H1 (cell line): ENCODE measurements at regions not wholly inside any gene's neighbourhood (a gene's known extent, or its start where the extent isn't known, plus 50 kb on each side); places are given as distances from the start of the nearest gene placed in this dataset.

ENCODE experiments used
- CTCF ChIA-PET: fragments of 300-600 bp; sonication (Branson Sonifier 250); formaldehyde crosslinking; loops from one replicate; lab custom pipeline; 2021; ENCODE audit not compliant: partially characterized antibody; lab: Charles Lee
- POLR2A ChIA-PET: fragments of 300-600 bp; sonication (Branson Sonifier 250); formaldehyde crosslinking; loops from one replicate; lab custom pipeline; 2021; ENCODE audit warnings: inconsistent platforms; ENCODE audit not compliant: partially characterized antibody; lab: Charles Lee
- DNase-seq, 2 experiments: peaks; one replicate each; pipeline versions ENCODE4 v3.0.0 to v3.0.0-alpha.2; 2010 to 2022; ENCODE audit warnings: low spot score in 2 of 2, low read depth in 1 of 2, mixed read lengths in 1 of 2
- FAIRE-seq: peaks from 2 replicates; lab custom pipeline; 2011; peaks lifted over from hg19 to GRCh38; lab: Jason Lieb, UNC
- H2AFZ ChIP-seq: 2 replicates; pipeline ENCODE4 v1.8.1; 2012; ENCODE audit warnings: low read length, inconsistent platforms
- H2AK5ac ChIP-seq: 2 replicates; pipeline ENCODE4 v1.6.1; 2013; ENCODE audit warnings: low read depth, low read length
- H2BK120ac ChIP-seq: replicated peaks from 2 replicates; pipeline ENCODE3; 2013; ENCODE audit warnings: low read depth, low read length, inconsistent platforms
- H2BK12ac ChIP-seq: 2 replicates; pipeline ENCODE4 v1.6.1; 2013; ENCODE audit warnings: low read depth, low read length
- H2BK15ac ChIP-seq: 2 replicates; pipeline ENCODE4 v1.6.1; 2013; ENCODE audit warnings: low read length
- H2BK20ac ChIP-seq: 2 replicates; pipeline ENCODE4 v1.6.1; 2013; ENCODE audit warnings: low read length
- H2BK5ac ChIP-seq: 2 replicates; pipeline ENCODE4 v1.6.1; 2013; ENCODE audit warnings: low read depth, low read length
- H3K14ac ChIP-seq: 2 replicates; pipeline ENCODE4 v1.6.1; 2013; ENCODE audit warnings: inconsistent platforms; ENCODE audit not compliant: insufficient read length
- H3K18ac ChIP-seq: 2 replicates; pipeline ENCODE4 v1.6.1; 2013; ENCODE audit warnings: low read length; ENCODE audit errors: extremely low read depth
- H3K23ac ChIP-seq: 2 replicates; pipeline ENCODE4 v1.6.1; 2013; ENCODE audit warnings: inconsistent platforms; ENCODE audit not compliant: insufficient read length
- H3K23me2 ChIP-seq: 2 replicates; pipeline ENCODE4 v1.6.1; 2013; ENCODE audit warnings: low read depth, low read length
- H3K27ac ChIP-seq: 2 replicates; pipeline ENCODE4 v1.6.1; 2011; ENCODE audit warnings: low read depth, low read length, inconsistent platforms
- H3K27me3 ChIP-seq, 4 experiments: replicated peaks in 1 of 4; 1 replicate in 1 of 4; 2 replicates in 3 of 4; pipeline versions ENCODE4 v1.6.1 to v1.8.1; 2011 to 2013; ENCODE audit warnings: low read length in 3 of 4, mild to moderate bottlenecking in 3 of 4, inconsistent platforms in 2 of 4, mixed read lengths in 2 of 4, moderate library complexity in 1 of 4; ENCODE audit not compliant: control insufficient read depth in 3 of 4, insufficient read depth in 3 of 4; ENCODE audit errors: extremely low read depth in 1 of 4
- H3K36me3 ChIP-seq, 4 experiments: 2 replicates each; pipeline versions ENCODE4 v1.6.1 to v1.8.1; 2011 to 2013; ENCODE audit warnings: mild to moderate bottlenecking in 4 of 4, low read length in 3 of 4, moderate library complexity in 2 of 4, control low read depth in 1 of 4, inconsistent platforms in 1 of 4; ENCODE audit not compliant: insufficient read depth in 4 of 4, control insufficient read depth in 2 of 4
- H3K4ac ChIP-seq: replicated peaks from 2 replicates; pipeline ENCODE3; 2013; ENCODE audit warnings: low read length, low read depth, mixed read lengths, inconsistent platforms; ENCODE audit not compliant: insufficient read length
- H3K4me1 ChIP-seq, 4 experiments: replicated peaks in 1 of 4; 1 replicate in 1 of 4; 2 replicates in 3 of 4; pipeline versions ENCODE4 v1.6.1 to v1.8.1; 2011 to 2013; ENCODE audit warnings: low read length in 3 of 4, inconsistent platforms in 2 of 4, mixed read lengths in 1 of 4; ENCODE audit not compliant: insufficient read depth in 4 of 4, control insufficient read depth in 3 of 4
- H3K4me2 ChIP-seq, 2 experiments: 2 replicates each; pipeline versions ENCODE4 v1.6.1 to v1.8.1; 2011 to 2013; ENCODE audit warnings: low read depth in 2 of 2, low read length in 2 of 2, control low read depth in 1 of 2, inconsistent platforms in 1 of 2, mild to moderate bottlenecking in 1 of 2; ENCODE audit not compliant: insufficient read depth in 1 of 2
- H3K4me3 ChIP-seq, 4 experiments: fragments of 200-600, 300-600 bp in 1 of 4; sonication (generic), shearing (Covaris generic), sonication (Bioruptor Twin) in 1 of 4; 2 replicates each; pipeline versions ENCODE4 v1.5.1 to v1.8.1; 2011 to 2016; ENCODE audit warnings: low read length in 4 of 4, low read depth in 3 of 4, control low read depth in 2 of 4, inconsistent platforms in 2 of 4, mild to moderate bottlenecking in 2 of 4, mixed read lengths in 1 of 4, moderate library complexity in 1 of 4; ENCODE audit not compliant: insufficient read depth in 2 of 4; ENCODE audit errors: extremely low read depth in 1 of 4
- H3K56ac ChIP-seq: replicated peaks from 2 replicates; pipeline ENCODE3; 2013; ENCODE audit warnings: low read depth, mild to moderate bottlenecking, mixed read lengths, low read length, inconsistent platforms; ENCODE audit not compliant: insufficient read length
- H3K79me1 ChIP-seq: 2 replicates; pipeline ENCODE4 v1.6.1; 2013; ENCODE audit warnings: low read depth, low read length, control low read depth
- H3K79me2 ChIP-seq, 2 experiments: 2 replicates each; pipeline versions ENCODE4 v1.6.1 to v1.8.1; 2012 to 2013; ENCODE audit warnings: low read length in 2 of 2, mild to moderate bottlenecking in 2 of 2, inconsistent platforms in 1 of 2; ENCODE audit not compliant: insufficient read depth in 2 of 2, control insufficient read depth in 1 of 2
- H3K9ac ChIP-seq, 4 experiments: replicated peaks in 1 of 4; 1 replicate in 1 of 4; 2 replicates in 3 of 4; pipeline versions ENCODE4 v1.6.1 to v1.8.1; 2011 to 2013; ENCODE audit warnings: low read depth in 3 of 4, low read length in 3 of 4, control low read depth in 2 of 4, mild to moderate bottlenecking in 2 of 4, moderate library complexity in 2 of 4, inconsistent platforms in 1 of 4; ENCODE audit errors: extremely low read depth in 1 of 4
- H3K9me3 ChIP-seq, 2 experiments: 2 replicates each; pipeline versions ENCODE4 v1.6.1 to v1.8.1; 2012 to 2013; ENCODE audit warnings: mild to moderate bottlenecking in 2 of 2, moderate library complexity in 2 of 2, control low read depth in 1 of 2, inconsistent platforms in 1 of 2, low read depth in 1 of 2, low read length in 1 of 2, mixed read lengths in 1 of 2; ENCODE audit not compliant: insufficient read depth in 2 of 2
- H4K20me1 ChIP-seq, 2 experiments: replicated peaks in 1 of 2; 2 replicates each; pipeline versions ENCODE3 to v1.8.1; 2011 to 2013; ENCODE audit warnings: inconsistent platforms in 2 of 2, low read length in 2 of 2, mild to moderate bottlenecking in 1 of 2; ENCODE audit not compliant: insufficient read depth in 2 of 2, control insufficient read depth in 1 of 2
- H4K5ac ChIP-seq: 2 replicates; pipeline ENCODE4 v1.6.1; 2013; ENCODE audit warnings: low read length, low read depth, mixed read lengths, inconsistent platforms; ENCODE audit not compliant: insufficient read length
- H4K8ac ChIP-seq: 2 replicates; pipeline ENCODE4 v1.8.0; 2013; ENCODE audit warnings: mild to moderate bottlenecking, moderate library complexity, low read length, inconsistent platforms; ENCODE audit not compliant: insufficient read depth; ENCODE audit errors: extremely low read depth
- H4K91ac ChIP-seq: replicated peaks from 2 replicates; pipeline ENCODE3; 2013; ENCODE audit warnings: low read length, mixed read lengths, inconsistent platforms; ENCODE audit not compliant: insufficient read length
- SIX5 ChIP-seq: IDR thresholded peaks from 2 replicates; pipeline ENCODE4 v1.6.1; 2011; ENCODE audit warnings: mild to moderate bottlenecking, low read depth, low read length
- WGBS, 2 experiments: shearing (Covaris generic) in 1 of 2; methylation state at CpG; one replicate each; pipeline versions ENCODE4 v1.1.6 to v1.1.7; 2013 to 2015; ENCODE audit warnings: low lambda C conversion rate in 2 of 2, mixed read lengths in 2 of 2, inconsistent platforms in 1 of 2, low coverage in 1 of 2, missing lambda C conversion rate in 1 of 2; ENCODE audit not compliant: insufficient replicate concordance in 2 of 2, insufficient coverage in 1 of 2, insufficient read length in 1 of 2; ENCODE audit errors: extremely low coverage in 1 of 2, missing lambda C conversion rate in 1 of 2; 5-methylcytosine and 5-hydroxymethylcytosine counted together

GRCh38 chr5:115415143-115415491 lies 118.7 kb upstream of the CCDC112 start:
- Histone ChIP-seq H3K4ac (no peak overlapping the region), H3K23ac (no peak overlapping the region), H3K23me2 (no peaks in the 10 kb centered on the region; the same call in 1 of the 2 replicates), H3K4me3 (no peak overlapping the region), H3K56ac (no peak overlapping the region), H2BK120ac (no peak overlapping the region), H3K27me3 (no peaks in the 10 kb centered on the region), H3K14ac (no peak overlapping the region), H3K18ac (no peak overlapping the region), H2BK15ac (no peak overlapping the region), H3K79me1 (no peaks in the 10 kb centered on the region), H2BK5ac (no peak overlapping the region), H2BK20ac (no peak overlapping the region), H4K5ac (no peak overlapping the region), H3K79me2 (no peaks in the 10 kb centered on the region), H2AK5ac (no peak overlapping the region), H4K20me1 (no peaks in the 10 kb centered on the region), H3K27ac (no peak overlapping the region), H3K36me3 (no peaks in the 10 kb centered on the region), H4K8ac (no peak overlapping the region), H2BK12ac (no peak overlapping the region), H3K9me3 (no peaks in the 10 kb centered on the region), H4K91ac (no peak overlapping the region), H3K4me2 (no peak overlapping the region), H2AFZ (0 out of 2 replicates have a peak overlapping the region, but pooled peaks have one; percentile 24), H3K4me1 (0 out of 7 replicates have a peak, but pooled peaks cover 0 to 4% (median 0%) of the 10 kb centered on the region in 4 experiments), H3K9ac (no peak overlapping the region)
- WGBS, 2 experiments, result 100% methylated on average over 1 of the region's 1 CpG; no CpG with 5 or more reads in 1 of the 2 experiments
- DNase-seq (no peak), FAIRE-seq (no peak)
- no peak for TF ChIP-seq SIX5
- ChIA-PET POLR2A (no interaction called here), CTCF (interaction anchor here (0.7 to 1.6 kb wide), 5 partner anchors 11 to 160 kb away, joined by 3 to 5 read pairs (median 3); no protein-coding TSS in a partner anchor)
